Spleen (tissue), 7 donors: ENCODE measurements at regions not wholly inside any gene's neighbourhood (a gene's known extent, or its start where the extent isn't known, plus 50 kb on each side); places are given as distances from the start of the nearest gene placed in this dataset.

Source experiments
- POLR2A ChIP-seq, 3 donors: fragments of 450-650 bp; IDR thresholded peaks; one replicate each; pipeline ENCODE4 v1.5.1; 2017; ENCODE audit warnings: antibody characterized with exemption in 3 of 3, mild to moderate bottlenecking in 1 of 3
- POLR2AphosphoS5 ChIP-seq, 3 donors: sonication (generic); formaldehyde crosslinking; IDR thresholded peaks; one replicate each; pipeline ENCODE4 v1.5.1; 2017; ENCODE audit warnings: antibody characterized with exemption in 3 of 3
- TF ChIP-seq, protein P1 (sequence below), 11 experiments: fragments of 200-600 bp in 7 of 11; fragments of 450-650 bp in 4 of 11; sonication (generic) in 4 of 11; IDR thresholded peaks in 8 of 11; conservative IDR thresholded peaks in 3 of 11; 1 replicate in 7 of 11; 2 replicates in 4 of 11; pipeline versions ENCODE4 v1.4.0 to v1.8.0; 2016 to 2021; ENCODE audit warnings: antibody characterized with exemption in 11 of 11, inconsistent platforms in 4 of 11, mild to moderate bottlenecking in 1 of 11
- donor health status: DM: no; HTN: no; CAD: no; lungs with moderate emphysema.
- donor health status: DM: no; HTN: no; CAD: no.
- donor health status: DM: no; HTN: no; CAD: no.

GRCh38 chr14:85279407-85279806, 250.5 kb upstream of the FLRT2 start:
- TF ChIP-seq POLR2AphosphoS5 (IDR thresholded peaks at IDR 0.05): no peak
- TF ChIP-seq, protein P1, sequence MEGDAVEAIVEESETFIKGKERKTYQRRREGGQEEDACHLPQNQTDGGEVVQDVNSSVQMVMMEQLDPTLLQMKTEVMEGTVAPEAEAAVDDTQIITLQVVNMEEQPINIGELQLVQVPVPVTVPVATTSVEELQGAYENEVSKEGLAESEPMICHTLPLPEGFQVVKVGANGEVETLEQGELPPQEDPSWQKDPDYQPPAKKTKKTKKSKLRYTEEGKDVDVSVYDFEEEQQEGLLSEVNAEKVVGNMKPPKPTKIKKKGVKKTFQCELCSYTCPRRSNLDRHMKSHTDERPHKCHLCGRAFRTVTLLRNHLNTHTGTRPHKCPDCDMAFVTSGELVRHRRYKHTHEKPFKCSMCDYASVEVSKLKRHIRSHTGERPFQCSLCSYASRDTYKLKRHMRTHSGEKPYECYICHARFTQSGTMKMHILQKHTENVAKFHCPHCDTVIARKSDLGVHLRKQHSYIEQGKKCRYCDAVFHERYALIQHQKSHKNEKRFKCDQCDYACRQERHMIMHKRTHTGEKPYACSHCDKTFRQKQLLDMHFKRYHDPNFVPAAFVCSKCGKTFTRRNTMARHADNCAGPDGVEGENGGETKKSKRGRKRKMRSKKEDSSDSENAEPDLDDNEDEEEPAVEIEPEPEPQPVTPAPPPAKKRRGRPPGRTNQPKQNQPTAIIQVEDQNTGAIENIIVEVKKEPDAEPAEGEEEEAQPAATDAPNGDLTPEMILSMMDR (IDR thresholded peaks at IDR 0.05 in 8 of 11, conservative IDR thresholded peaks at IDR 0.05 in 3 of 11): no peak
- no peak for TF ChIP-seq POLR2A (IDR thresholded peaks at IDR 0.05)
